ENCODE measurements at regions not wholly inside any gene's neighbourhood (a gene's known extent, or its start where the extent isn't known, plus 50 kb on each side); places are given as distances from the start of the nearest gene placed in this dataset.

- ChIA-PET POLR2A (interaction anchor here (0.6 kb wide), 1 partner anchor 649 kb away, joined by 3 read pairs; no protein-coding TSS in a partner anchor), CTCF (ENCODE audit: low intra/inter-chr PET ratio) (no interaction called here)
- Histone ChIP-seq H3K4me1 (replicated peaks in 1 of 2; ENCODE audit: control insufficient read depth in 2 of 2, insufficient read depth in 2 of 2, low read length in 2 of 2) (no peaks in the 10 kb centered on the region), H2AFZ (ENCODE audit: low read depth, low read length) (no peak overlapping the region), H3K36me3 (ENCODE audit: control insufficient read depth, insufficient read depth, low read length) (no peaks in the 10 kb centered on the region), H3K79me2 (ENCODE audit: control insufficient read depth, insufficient read depth, low read length) (no peaks in the 10 kb centered on the region), H3K27me3 (ENCODE audit: control insufficient read depth in 2 of 2, insufficient read depth in 2 of 2, low read length in 2 of 2) (no peaks in the 10 kb centered on the region), H4K20me1 (replicated peaks; ENCODE audit: control insufficient read depth, insufficient read depth, low read length) (no peaks in the 10 kb centered on the region), H3K27ac (ENCODE audit: extremely low read depth, low read depth, low read length) (no peak overlapping the region), H3K9me1 (ENCODE audit: control insufficient read depth, insufficient read depth, low read length) (no peaks in the 10 kb centered on the region), H3K9ac (ENCODE audit: insufficient read depth in 1 of 2, low read depth in 2 of 2, low read length in 2 of 2) (no peak overlapping the region), H3K9me3 (replicated peaks; ENCODE audit: control insufficient read depth, insufficient read depth, low read depth, low read length) (0 out of 2 replicates have a peak, but pooled peaks cover 1% of the 10 kb centered on the region), H3K4me3 (no peak overlapping the region), H3K4me2 (ENCODE audit: insufficient read depth, low read length) (no peak overlapping the region)
- no TSS peak for BruUV-seq (replicated peaks)
- FAIRE-seq (no peak), DNase-seq (ENCODE audit: extremely low read depth in 1 of 4, low spot score in 3 of 4) (no peak), ATAC-seq (no peak)
- intact Hi-C loops (cut with micrococcal nuclease) (loop anchor here (2.0 to 5.0 kb wide), 2 partner anchors 245 to 319 kb away; no protein-coding TSS in a partner anchor), in situ Hi-C loops (cut with MboI) (no loop called here)
- no peak for TF ChIP-seq JUND (IDR thresholded peaks at IDR 0.05; ENCODE audit: borderline replicate concordance, low read depth, low read length)
- no peak for TF ChIP-seq JUND (tag; IDR thresholded peaks at IDR 0.05; ENCODE audit: borderline replicate concordance, low read depth, low read length)
- no peak for TF ChIP-seq SNIP1 (IDR thresholded peaks at IDR 0.05; ENCODE audit: low read depth)
- no peak for TF ChIP-seq EP300 (IDR thresholded peaks at IDR 0.05; ENCODE audit: low read length)
Observed at GRCh38 chr1:191992118-191992517, 166.1 kb upstream of the RGS18 start.

- H2AFZ ChIP-seq (ENCODE audit: low read depth, low read length): no peak overlapping the region
- FAIRE-seq: no peak
- in situ Hi-C loops (cut with MboI) (no loop called here), intact Hi-C loops (cut with micrococcal nuclease) (loop anchor here (2.0 to 5.0 kb wide), 2 partner anchors 244 to 317 kb away; no protein-coding TSS in a partner anchor)
- H3K79me2 ChIP-seq (ENCODE audit: control insufficient read depth, insufficient read depth, low read length): no peaks in the 10 kb centered on the region
- ChIA-PET CTCF (ENCODE audit: low intra/inter-chr PET ratio) (interaction anchor here (1.1 to 1.6 kb wide), 2 partner anchors 452 to 453 kb away, joined by 3 to 6 read pairs; no protein-coding TSS in a partner anchor), POLR2A (interaction anchor here (0.6 kb wide), 2 partner anchors 16 to 43 kb away, joined by 3 to 4 read pairs; no protein-coding TSS in a partner anchor)
- no peak overlapping the region for H3K4me2 ChIP-seq (ENCODE audit: insufficient read depth, low read length)
- 0 out of 2 replicates have a peak, but pooled peaks cover 1% of the 10 kb centered on the region for H3K9me3 ChIP-seq (replicated peaks; ENCODE audit: control insufficient read depth, insufficient read depth, low read depth, low read length)
- no peak overlapping the region for H3K4me3 ChIP-seq
- H3K27ac ChIP-seq (ENCODE audit: extremely low read depth, low read depth, low read length): no peak overlapping the region
- peak in 1 of 4 experiments; percentile 27 for DNase-seq (ENCODE audit: extremely low read depth in 1 of 4, low spot score in 3 of 4)
- H3K36me3 ChIP-seq (ENCODE audit: control insufficient read depth, insufficient read depth, low read length): no peaks in the 10 kb centered on the region
- peak; percentile 78 for ATAC-seq
- no TSS peak for BruUV-seq (replicated peaks)
- no peak overlapping the region for H3K9ac ChIP-seq (ENCODE audit: insufficient read depth in 1 of 2, low read depth in 2 of 2, low read length in 2 of 2)
- WGBS (ENCODE audit: insufficient coverage, low coverage, missing lambda C conversion rate): 12% methylated on average over 2 of the region's 2 CpGs
- H3K27me3 ChIP-seq (ENCODE audit: control insufficient read depth in 2 of 2, insufficient read depth in 2 of 2, low read length in 2 of 2): no peaks in the 10 kb centered on the region
- H3K9me1 ChIP-seq (ENCODE audit: control insufficient read depth, insufficient read depth, low read length): no peaks in the 10 kb centered on the region
- no peaks in the 10 kb centered on the region for H3K4me1 ChIP-seq (replicated peaks in 1 of 2; ENCODE audit: control insufficient read depth in 2 of 2, insufficient read depth in 2 of 2, low read length in 2 of 2)
- no peaks in the 10 kb centered on the region for H4K20me1 ChIP-seq (replicated peaks; ENCODE audit: control insufficient read depth, insufficient read depth, low read length)
- peak; percentile 43; the same call in 1 of the 2 replicates for TF ChIP-seq REST (IDR thresholded peaks at IDR 0.05; ENCODE audit: borderline replicate concordance)
- no peak for TF ChIP-seq REST (CRISPR knock-in tag; IDR thresholded peaks at IDR 0.05; ENCODE audit: low read depth)
- no peak for TF ChIP-seq MNT (conservative IDR thresholded peaks at IDR 0.05)
Observed at GRCh38 chr1:191993549-191993948, 164.7 kb upstream of the RGS18 start.
